HepG2 (cell line): ENCODE measurements at regions not wholly inside any gene's neighbourhood (a gene's known extent, or its start where the extent isn't known, plus 50 kb on each side); places are given as distances from the start of the nearest gene placed in this dataset.

Experiments used
- ATF7-NPFF ChIP-seq: sonication (generic); formaldehyde crosslinking; IDR thresholded peaks from 2 replicates; pipeline ENCODE4 v1.8.1; 2023; ENCODE audit warnings: mild to moderate bottlenecking, low read depth, missing genetic modification reagents, moderate library complexity
- ELK4 ChIP-seq: sonication (generic); formaldehyde crosslinking; IDR thresholded peaks from 2 replicates; pipeline ENCODE4 v1.9.0; 2021; ENCODE audit warnings: missing genetic modification reagents, borderline replicate concordance
- HOXA5 ChIP-seq: sonication (generic); formaldehyde crosslinking; IDR thresholded peaks from 2 replicates; pipeline ENCODE4 v1.4.0; 2020; ENCODE audit warnings: missing genetic modification reagents
- ZBTB34 ChIP-seq: sonication (generic); formaldehyde crosslinking; IDR thresholded peaks from 2 replicates; pipeline ENCODE4 v1.8.0; 2022; ENCODE audit warnings: mild to moderate bottlenecking, missing genetic modification reagents
- ZNF232 ChIP-seq: sonication (generic); formaldehyde crosslinking; IDR thresholded peaks from 2 replicates; pipeline ENCODE4 v1.4.0; 2020; ENCODE audit warnings: missing genetic modification reagents, borderline replicate concordance
- ZNF530 ChIP-seq: sonication (generic); formaldehyde crosslinking; IDR thresholded peaks from 2 replicates; pipeline ENCODE4 v1.5.0; 2020; ENCODE audit warnings: low read depth, mild to moderate bottlenecking, missing genetic modification reagents
- ZNF660 ChIP-seq: sonication (generic); formaldehyde crosslinking; IDR thresholded peaks from 2 replicates; pipeline ENCODE4 v1.5.1; 2020; ENCODE audit warnings: mild to moderate bottlenecking, low read depth, missing genetic modification reagents, borderline replicate concordance

- no peak for TF ChIP-seq ZBTB34 (CRISPR knock-in tag)
- no peak for TF ChIP-seq ZNF232 (CRISPR knock-in tag)
- TF ChIP-seq ELK4 (CRISPR knock-in tag), result no peak
- TF ChIP-seq ATF7-NPFF (CRISPR knock-in tag), result no peak
- TF ChIP-seq ZNF530 (CRISPR knock-in tag), result no peak
- no peak for TF ChIP-seq ZNF660 (CRISPR knock-in tag)
- no peak for TF ChIP-seq HOXA5 (CRISPR knock-in tag)
These were observed 107.2 kb upstream of the GGTLC1 start for GRCh38 chr20:24095756-24096155.
